ENCODE measurements at regions not wholly inside any gene's neighbourhood (a gene's known extent, or its start where the extent isn't known, plus 50 kb on each side); places are given as distances from the start of the nearest gene placed in this dataset.

- TF ChIP-seq PHF8 (CRISPR knock-in tag; IDR thresholded peaks at IDR 0.05) (no peak), DPF2 (CRISPR knock-in tag; IDR thresholded peaks at IDR 0.05; ENCODE audit: borderline replicate concordance, low read depth) (no peak), TAF1 (CRISPR knock-in tag; IDR thresholded peaks at IDR 0.05) (no peak), ZBTB43 (CRISPR knock-in tag; conservative IDR thresholded peaks at IDR 0.05) (no peak), MTF2 (CRISPR knock-in tag; IDR thresholded peaks at IDR 0.05; ENCODE audit: borderline replicate concordance) (no peak), JUNB (CRISPR knock-in tag; IDR thresholded peaks at IDR 0.05; ENCODE audit: borderline replicate concordance) (no peak), POLR2A (IDR thresholded peaks at IDR 0.05; ENCODE audit: insufficient read depth in 1 of 2, low read depth in 2 of 2, low read length in 2 of 2) (no peak), NCOR1 (IDR thresholded peaks at IDR 0.05; ENCODE audit: borderline replicate concordance, low read length) (no peak), ZFP36 (IDR thresholded peaks at IDR 0.05; ENCODE audit: borderline replicate concordance, low read depth, low read length, partially characterized antibody) (no peak), NFE2 (CRISPR knock-in tag; IDR thresholded peaks at IDR 0.05) (no peak), ZNF687 (CRISPR knock-in tag; IDR thresholded peaks at IDR 0.05) (no peak), CREB1 (IDR thresholded peaks at IDR 0.05) (no peak), CREB1 (CRISPR knock-in tag; IDR thresholded peaks at IDR 0.05) (no peak)
Observed at GRCh38 chr14:64641760-64642159, 62.5 kb upstream of the PLEKHG3 start.
